Nephron (organoid): ENCODE measurements at regions not wholly inside any gene's neighbourhood (a gene's known extent, or its start where the extent isn't known, plus 50 kb on each side); places are given as distances from the start of the nearest gene placed in this dataset.

Experiments used
- H3K27ac Mint-ChIP-seq, 3 experiments: 2 replicates each; pipeline ENCODE4 v1.8.0; 2020; ENCODE audit warnings: mixed read lengths in 3 of 3, mild to moderate bottlenecking in 2 of 3, moderate library complexity in 1 of 3
- H3K27me3 Mint-ChIP-seq: 2 replicates; pipeline ENCODE4 v1.8.0; 2021; ENCODE audit warnings: low read depth, mild to moderate bottlenecking, moderate library complexity, mixed read lengths
- H3K36me3 Mint-ChIP-seq: 2 replicates; pipeline ENCODE4 v1.8.0; 2020; ENCODE audit warnings: low read depth, mixed read lengths
- H3K4me1 Mint-ChIP-seq: 2 replicates; pipeline ENCODE4 v1.8.0; 2020; ENCODE audit warnings: mixed read lengths
- H3K4me3 Mint-ChIP-seq, 3 experiments: 2 replicates each; pipeline ENCODE4 v1.8.0; 2020; ENCODE audit warnings: mild to moderate bottlenecking in 3 of 3, mixed read lengths in 3 of 3, moderate library complexity in 2 of 3
- H3K9me3 Mint-ChIP-seq: 2 replicates; pipeline ENCODE4 v1.8.0; 2020; ENCODE audit warnings: mixed read lengths
- TF ChIP-seq, protein P1 (sequence below), 3 experiments: fragments of 200-600 bp; sonication (generic); IDR thresholded peaks; one replicate each; pipeline ENCODE4 v1.5.0; 2021; ENCODE audit warnings: antibody characterized with exemption in 3 of 3; ENCODE audit not compliant: unreplicated experiment in 3 of 3

DNA sequence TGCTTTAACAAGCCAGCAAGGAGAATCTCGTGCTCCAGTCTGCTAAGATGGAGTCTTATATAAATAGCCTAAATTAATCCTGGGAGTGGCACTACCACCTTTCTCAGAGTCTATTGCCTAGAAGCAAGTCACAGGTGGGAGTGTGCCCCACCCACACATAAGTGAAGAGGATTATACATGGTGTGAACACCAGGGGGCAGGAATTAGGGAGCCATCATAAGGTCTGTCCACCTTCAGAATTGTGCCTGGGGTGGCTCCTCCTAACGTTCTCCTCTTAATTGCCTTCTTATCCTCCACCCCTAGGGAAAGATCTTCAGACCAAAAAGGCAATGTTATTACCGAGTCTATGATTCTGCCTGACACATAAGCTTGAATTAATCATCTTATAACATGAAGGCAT lies 276.8 kb upstream of the SESN3 start:
- Mint-ChIP-seq H3K4me3 (peak overlapping the region in 2 of 3 experiments; percentile 16 to 59), H3K9me3 (no peaks in the 10 kb centered on the region), H3K27ac (peak overlapping the region; percentile 36 to 79 (median 65)), H3K4me1 (peaks cover 40% of the 10 kb centered on the region), H3K36me3 (no peaks in the 10 kb centered on the region), H3K27me3 (no peaks in the 10 kb centered on the region)
- TF ChIP-seq, protein P1, sequence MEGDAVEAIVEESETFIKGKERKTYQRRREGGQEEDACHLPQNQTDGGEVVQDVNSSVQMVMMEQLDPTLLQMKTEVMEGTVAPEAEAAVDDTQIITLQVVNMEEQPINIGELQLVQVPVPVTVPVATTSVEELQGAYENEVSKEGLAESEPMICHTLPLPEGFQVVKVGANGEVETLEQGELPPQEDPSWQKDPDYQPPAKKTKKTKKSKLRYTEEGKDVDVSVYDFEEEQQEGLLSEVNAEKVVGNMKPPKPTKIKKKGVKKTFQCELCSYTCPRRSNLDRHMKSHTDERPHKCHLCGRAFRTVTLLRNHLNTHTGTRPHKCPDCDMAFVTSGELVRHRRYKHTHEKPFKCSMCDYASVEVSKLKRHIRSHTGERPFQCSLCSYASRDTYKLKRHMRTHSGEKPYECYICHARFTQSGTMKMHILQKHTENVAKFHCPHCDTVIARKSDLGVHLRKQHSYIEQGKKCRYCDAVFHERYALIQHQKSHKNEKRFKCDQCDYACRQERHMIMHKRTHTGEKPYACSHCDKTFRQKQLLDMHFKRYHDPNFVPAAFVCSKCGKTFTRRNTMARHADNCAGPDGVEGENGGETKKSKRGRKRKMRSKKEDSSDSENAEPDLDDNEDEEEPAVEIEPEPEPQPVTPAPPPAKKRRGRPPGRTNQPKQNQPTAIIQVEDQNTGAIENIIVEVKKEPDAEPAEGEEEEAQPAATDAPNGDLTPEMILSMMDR (IDR thresholded peaks at IDR 0.05; ENCODE audit: unreplicated experiment in 3 of 3) = peak in 1 of 3 experiments; percentile 10

DNA sequence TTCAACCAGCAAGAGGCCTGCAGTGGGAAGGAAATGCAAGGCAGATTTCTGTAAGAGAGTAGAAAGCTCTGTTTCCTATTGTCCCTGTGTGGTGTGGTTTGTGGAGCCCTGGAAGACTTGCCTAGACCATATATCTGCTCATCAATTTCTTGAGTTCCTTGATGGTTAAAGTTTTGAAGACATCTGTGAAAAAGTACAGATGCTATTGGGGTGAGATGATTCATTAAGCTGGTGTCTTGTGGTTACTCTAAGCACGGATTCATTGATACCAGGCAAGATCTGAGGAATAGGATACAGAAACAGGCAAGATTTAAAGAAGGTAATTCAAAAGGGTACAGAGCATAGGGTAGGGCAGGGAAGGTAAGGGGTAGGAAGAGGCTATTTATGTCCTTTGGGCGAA lies 275.8 kb upstream of the SESN3 start:
- Mint-ChIP-seq H3K27me3 (no peaks in the 10 kb centered on the region), H3K4me1 (peaks cover 39% of the 10 kb centered on the region), H3K27ac (no peak overlapping the region), H3K36me3 (no peaks in the 10 kb centered on the region), H3K4me3 (peak overlapping the region in 1 of 3 experiments; percentile 7), H3K9me3 (no peaks in the 10 kb centered on the region)
- TF ChIP-seq, protein P1 (IDR thresholded peaks at IDR 0.05; ENCODE audit: unreplicated experiment in 3 of 3) = no peak

DNA sequence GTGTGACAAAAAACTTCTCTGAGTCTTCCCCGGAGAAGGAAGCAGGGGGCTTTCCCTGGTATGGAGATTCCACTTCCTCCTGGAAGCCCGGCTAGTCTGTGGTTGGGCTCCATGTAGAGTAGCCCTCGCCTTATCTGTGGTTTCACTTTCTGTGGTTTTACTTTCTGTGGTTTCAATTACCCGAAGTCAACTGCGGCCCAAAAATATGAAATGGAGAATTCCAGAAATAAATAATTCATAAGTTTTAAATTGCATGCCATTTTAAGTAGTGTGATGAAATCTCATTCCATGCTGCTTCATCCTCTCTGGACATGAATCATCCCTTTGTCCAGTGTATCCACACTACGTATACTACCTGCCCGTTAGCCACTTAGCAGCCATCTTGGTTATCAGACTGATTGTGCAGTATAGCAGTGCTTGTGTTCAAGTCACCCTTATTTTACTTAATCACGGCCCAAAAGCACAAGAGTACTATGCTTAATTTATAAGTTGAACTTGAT lies 275.0 kb upstream of the SESN3 start:
- TF ChIP-seq, protein P1 (IDR thresholded peaks at IDR 0.05; ENCODE audit: unreplicated experiment in 3 of 3) = no peak
- Mint-ChIP-seq H3K36me3 (no peaks in the 10 kb centered on the region), H3K4me3 (no peak overlapping the region), H3K27me3 (no peaks in the 10 kb centered on the region), H3K27ac (no peak overlapping the region), H3K4me1 (peaks cover 43% of the 10 kb centered on the region), H3K9me3 (no peaks in the 10 kb centered on the region)

DNA sequence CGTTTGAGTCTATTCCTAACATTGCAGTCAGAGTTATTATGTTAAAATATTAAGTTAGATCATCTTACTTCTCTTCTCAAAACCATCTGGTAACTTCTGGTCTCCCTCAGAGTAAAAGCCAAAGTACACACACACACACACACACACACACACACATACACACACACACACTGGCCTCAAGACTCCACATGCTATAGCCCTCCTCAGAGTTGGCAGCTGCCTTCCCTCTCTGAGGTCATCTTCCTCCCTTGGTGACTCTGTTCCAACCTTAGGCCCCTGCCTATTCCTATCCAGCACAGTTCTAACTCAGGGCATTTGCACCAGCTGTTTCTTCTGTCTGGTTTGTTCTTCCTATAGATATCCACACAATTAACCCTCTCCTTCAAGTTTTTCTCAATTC lies 272.0 kb upstream of the SESN3 start:
- Mint-ChIP-seq H3K36me3 (no peaks in the 10 kb centered on the region), H3K4me3 (no peak overlapping the region), H3K4me1 (peaks cover 52% of the 10 kb centered on the region), H3K27ac (peak overlapping the region; percentile 4 to 66 (median 49)), H3K9me3 (no peaks in the 10 kb centered on the region), H3K27me3 (no peaks in the 10 kb centered on the region)
- TF ChIP-seq, protein P1 (IDR thresholded peaks at IDR 0.05; ENCODE audit: unreplicated experiment in 3 of 3) = no peak

DNA sequence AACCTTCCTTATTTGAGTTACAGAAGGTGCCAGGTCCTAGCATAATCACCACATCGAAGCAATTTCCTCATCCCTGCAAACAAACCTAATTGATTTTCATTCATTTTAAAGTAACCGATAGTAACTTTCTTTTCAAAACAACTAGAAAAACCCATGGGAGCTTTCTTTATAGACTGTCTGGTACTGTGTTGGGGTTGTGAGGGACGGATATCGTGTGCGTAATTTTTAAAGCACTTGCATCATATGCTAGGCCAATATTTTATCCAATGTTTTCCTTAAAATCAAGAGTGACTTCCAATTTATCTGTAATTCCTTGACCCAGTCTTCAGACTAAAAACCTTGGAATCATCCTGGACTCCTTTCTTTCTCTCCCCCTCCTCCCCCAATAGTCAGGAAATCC lies 271.5 kb upstream of the SESN3 start:
- Mint-ChIP-seq H3K27ac (peak overlapping the region; percentile 4 to 66 (median 49)), H3K36me3 (no peaks in the 10 kb centered on the region), H3K4me1 (peaks cover 53% of the 10 kb centered on the region), H3K4me3 (no peak overlapping the region), H3K27me3 (no peaks in the 10 kb centered on the region), H3K9me3 (no peaks in the 10 kb centered on the region)
- TF ChIP-seq, protein P1 (IDR thresholded peaks at IDR 0.05; ENCODE audit: unreplicated experiment in 3 of 3) = no peak

DNA sequence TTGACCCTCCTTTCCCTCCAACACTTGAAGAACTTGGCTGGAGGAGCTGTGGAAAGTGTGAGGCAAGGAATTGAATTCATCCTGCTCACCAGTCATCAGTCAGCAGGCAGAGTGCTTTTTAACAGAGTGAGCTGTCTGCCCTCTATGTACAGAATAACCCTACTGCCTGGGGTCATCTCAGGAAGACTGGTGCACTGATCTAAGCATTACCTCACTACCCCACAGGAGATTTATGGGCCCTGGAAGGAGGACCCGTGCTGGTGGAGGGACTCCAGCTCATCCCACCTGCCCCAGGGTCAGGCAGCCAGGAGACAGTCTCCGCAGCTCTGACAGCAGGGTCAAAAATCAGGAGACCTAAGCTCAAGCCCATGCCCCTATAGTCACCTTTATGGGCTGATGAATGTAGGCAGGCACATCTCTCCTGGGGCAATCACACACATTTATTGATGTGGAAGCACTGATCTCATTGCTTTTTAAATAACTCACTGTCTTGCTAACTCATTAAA lies 270.8 kb upstream of the SESN3 start:
- peak overlapping the region in 2 of 3 experiments; percentile 49 to 66 for H3K27ac Mint-ChIP-seq
- no peaks in the 10 kb centered on the region for H3K9me3 Mint-ChIP-seq
- TF ChIP-seq, protein P1 (IDR thresholded peaks at IDR 0.05; ENCODE audit: unreplicated experiment in 3 of 3) = no peak
- H3K4me3 Mint-ChIP-seq = no peak overlapping the region
- no peaks in the 10 kb centered on the region for H3K36me3 Mint-ChIP-seq
- H3K4me1 Mint-ChIP-seq = peaks cover 55% of the 10 kb centered on the region
- no peaks in the 10 kb centered on the region for H3K27me3 Mint-ChIP-seq
